CD4-positive, alpha-beta T cell treated with Interferon gamma for 1 hour (primary cell): ENCODE measurements at regions not wholly inside any gene's neighbourhood (a gene's known extent, or its start where the extent isn't known, plus 50 kb on each side); places are given as distances from the start of the nearest gene placed in this dataset.
"Not testable (repeated sequence)": the region's sequence is repeated elsewhere in the genome, so short reads cannot be mapped to it uniquely, and the experiment has no call there.

Experiments used
- DNase-seq: peaks from one replicate; pipeline ENCODE4 v3.0.0-alpha.2; 2020

DNA sequence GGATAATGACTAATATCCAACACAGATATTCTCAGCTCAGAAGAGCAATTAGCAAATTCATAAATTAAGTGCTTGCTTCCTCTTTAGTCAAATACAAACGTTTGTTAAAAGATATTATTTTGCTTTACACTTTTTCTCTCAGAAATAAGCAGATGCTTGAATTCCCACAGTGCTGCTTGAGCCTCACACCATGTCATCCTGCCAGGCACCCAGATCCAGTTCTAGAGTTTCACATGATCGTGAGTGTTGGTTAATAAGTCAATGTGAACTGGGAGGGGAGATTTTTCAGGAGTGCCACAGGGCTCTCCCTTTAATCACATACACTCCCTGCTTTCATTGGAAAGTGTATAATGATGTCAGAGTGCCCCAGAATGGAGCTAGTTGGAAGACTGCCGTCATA, 352.0 kb downstream of the OR4F29 start:
- not testable (repeated sequence) for DNase-seq

DNA sequence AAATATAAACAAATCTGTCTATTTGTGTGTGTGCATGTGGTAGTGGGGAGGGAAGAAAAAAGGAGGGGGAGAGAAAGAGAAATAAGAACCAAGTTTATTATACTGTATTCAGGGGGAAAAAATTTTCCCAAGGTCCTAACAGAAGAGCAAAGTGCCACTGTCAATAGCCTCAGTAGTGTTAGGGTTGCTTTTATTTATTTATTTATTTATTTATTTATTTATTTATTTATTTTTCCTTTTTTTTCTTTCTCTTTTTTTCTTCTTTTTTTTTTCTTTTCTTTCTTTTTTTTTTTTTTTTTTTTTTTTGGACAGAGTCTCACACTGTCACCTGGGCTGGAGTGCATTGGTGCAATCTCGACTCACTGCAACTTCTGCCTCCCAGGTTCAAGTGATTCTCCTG, 352.7 kb downstream of the OR4F29 start:
- DNase-seq, result not testable (repeated sequence)

DNA sequence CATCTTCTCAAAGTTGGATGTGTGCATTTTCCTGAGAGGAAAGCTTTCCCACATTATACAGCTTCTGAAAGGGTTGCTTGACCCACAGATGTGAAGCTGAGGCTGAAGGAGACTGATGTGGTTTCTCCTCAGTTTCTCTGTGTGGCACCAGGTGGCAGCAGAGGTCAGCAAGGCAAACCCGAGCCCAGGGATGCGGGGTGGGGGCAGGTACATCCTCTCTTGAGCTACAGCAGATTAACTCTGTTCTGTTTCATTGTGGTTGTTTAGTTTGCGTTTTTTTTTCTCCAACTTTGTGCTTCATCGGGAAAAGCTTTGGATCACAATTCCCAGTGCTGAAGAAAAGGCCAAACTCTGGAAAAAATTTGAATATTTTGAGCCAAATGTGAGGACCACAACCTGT, 360.2 kb downstream of the OR4F29 start:
- not testable (repeated sequence) for DNase-seq

DNA sequence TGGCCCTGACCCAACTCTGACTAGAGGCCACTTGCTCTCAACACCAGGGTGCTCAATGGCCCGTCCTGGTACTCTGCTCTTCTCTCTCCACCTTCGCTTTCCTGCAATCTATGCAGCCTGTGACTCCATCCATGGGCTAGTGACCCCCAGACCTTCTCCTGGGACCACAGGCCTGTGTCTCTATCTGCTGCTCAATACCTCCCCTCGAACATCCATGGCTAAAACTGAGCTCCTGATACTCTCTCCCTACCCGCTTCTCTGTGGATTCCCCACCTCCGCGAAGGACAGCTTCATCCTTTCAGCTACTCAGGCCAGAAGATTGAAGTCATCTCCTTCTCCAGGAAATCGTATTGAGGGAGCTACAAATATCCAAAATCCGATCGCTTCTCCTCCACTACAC, 363.4 kb downstream of the OR4F29 start:
- not testable (repeated sequence) for DNase-seq

DNA sequence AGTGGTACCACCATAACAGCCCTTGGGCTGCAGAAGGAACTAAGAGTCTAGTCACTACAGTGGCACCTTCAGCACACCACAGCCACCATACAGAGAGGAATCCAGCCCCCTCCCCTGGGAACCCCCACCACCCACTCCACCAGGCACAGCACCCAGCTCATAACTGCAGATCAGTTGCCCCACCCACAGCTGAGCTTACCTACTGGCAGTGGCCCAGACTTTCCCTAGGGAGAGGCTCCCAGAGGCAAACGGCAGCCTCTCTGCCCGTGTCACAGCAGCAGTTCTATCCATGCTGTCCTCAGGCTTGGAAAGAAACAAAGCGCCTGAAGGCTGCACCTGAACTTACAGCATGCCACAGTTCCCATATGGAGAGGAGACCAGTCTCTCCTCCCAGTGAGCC, 372.3 kb downstream of the OR4F29 start:
- DNase-seq, result not testable (repeated sequence)

DNA sequence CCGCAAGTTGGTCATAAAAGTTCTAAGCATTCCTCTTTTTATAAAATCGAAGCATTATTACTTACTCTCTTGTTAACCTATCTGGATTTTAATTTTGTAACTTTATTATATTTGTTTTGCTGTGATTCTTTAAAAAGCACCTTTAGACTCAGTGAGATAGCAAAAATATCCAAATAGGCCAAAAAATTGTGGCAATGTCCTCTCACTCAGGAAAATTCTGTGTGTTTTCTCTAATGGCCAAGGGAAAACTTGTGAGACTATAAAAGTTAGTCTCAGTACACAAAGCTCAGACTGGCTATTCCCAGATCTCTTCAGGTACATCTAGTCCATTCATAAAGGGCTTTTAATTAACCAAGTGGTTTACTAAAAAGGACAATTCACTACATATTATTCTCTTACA, 386.4 kb downstream of the OR4F29 start, which contains the start of gene OR4F5:
TSS of gene OR4F5 (plus strand) at position 301 of the 400 bp plus-strand sequence.
- not testable (repeated sequence) for DNase-seq

DNA sequence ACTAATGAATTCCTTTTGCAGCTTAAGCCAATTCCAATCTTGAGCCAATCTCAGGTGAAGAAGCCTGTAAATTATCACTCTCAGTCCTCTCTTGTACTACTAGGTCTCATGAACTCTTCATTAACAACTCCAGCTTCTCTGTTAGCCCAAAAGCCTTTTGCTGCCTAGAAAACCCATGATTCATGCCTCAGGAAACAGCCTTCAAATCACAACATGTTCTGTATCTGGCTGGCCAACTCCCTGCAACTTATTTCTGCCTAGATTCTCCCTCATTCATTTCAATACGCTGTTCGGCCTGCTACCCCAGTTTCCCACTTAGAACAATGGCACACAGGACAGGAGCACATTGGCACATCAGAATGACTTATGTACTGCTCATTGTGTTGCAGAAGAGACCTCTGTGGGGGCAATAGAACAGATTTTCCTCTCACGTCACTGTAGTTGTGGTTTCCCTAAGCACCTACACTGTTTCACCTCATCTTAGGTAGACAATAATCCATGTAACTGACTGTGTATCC, 395.4 kb downstream of the OR4F29 start:
- DNase-seq, result not testable (repeated sequence)

DNA sequence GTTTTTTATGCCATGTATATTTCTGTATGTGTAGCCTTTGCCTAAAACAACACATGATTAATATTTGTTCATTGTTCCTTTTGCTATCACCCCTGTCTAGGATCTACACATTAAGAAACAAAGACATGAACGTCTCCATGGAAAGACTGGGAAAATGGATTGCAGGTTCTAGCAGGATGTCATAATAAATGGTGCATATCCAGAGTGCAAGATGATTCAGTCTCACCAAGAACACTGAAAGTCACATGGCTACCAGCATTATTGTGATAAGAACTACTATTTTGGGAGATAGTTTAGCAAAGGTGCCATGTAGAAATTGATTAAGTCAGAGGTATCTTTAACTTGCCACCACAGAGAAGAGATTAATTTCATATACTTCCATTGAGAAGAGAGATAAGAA, 398.3 kb downstream of the OR4F29 start:
- DNase-seq, result not testable (repeated sequence)

DNA sequence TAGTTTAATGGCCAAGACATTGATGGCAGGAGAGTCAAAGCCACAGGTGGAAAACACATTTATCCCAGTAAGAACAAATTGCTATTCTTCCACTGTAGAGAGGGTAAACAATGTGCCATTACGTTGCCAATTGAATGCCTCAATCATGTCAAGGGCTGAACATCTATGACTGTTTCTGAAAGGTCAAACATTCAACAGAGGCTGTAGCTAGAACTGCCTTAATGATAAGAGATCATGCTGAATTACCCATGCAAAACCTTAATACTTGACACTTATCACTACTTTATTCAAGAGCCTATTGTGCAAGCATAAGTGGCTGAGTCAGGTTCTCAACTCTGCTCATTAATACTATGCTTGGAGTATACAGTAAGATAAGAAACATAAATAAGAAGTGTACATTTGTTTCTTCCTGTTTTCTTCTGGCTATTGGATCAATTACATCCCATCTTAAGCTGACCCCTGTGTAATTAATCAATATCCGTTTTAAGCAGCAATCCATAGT, 409.5 kb downstream of the OR4F29 start:
- DNase-seq, result not testable (repeated sequence)

DNA sequence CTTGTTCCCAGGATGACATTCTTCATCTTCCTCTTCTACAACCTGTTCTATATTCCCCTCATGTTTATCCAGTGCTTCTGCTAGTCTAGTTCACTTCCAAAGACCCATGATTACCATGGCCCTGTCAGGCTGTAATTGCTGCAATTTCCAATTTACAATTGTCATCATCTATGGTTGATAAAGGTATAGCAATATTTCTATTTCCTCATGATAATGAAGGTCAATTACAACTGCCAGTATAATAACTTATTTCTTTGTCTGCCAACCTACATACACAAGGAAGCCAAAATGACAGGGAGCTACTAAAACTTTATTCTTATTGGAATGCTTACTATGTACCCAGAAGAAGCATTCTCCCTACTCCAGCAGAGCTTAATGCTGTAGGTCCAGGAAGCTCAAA, 410.3 kb downstream of the OR4F29 start:
- not testable (repeated sequence) for DNase-seq

DNA sequence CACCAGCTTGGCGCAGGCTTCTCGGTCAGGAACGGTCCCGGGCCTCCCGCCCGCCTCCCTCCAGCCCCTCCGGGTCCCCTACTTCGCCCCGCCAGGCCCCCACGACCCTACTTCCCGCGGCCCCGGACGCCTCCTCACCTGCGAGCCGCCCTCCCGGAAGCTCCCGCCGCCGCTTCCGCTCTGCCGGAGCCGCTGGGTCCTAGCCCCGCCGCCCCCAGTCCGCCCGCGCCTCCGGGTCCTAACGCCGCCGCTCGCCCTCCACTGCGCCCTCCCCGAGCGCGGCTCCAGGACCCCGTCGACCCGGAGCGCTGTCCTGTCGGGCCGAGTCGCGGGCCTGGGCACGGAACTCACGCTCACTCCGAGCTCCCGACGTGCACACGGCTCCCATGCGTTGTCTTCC, 422.3 kb downstream of the OR4F29 start:
- not testable (repeated sequence) for DNase-seq

DNA sequence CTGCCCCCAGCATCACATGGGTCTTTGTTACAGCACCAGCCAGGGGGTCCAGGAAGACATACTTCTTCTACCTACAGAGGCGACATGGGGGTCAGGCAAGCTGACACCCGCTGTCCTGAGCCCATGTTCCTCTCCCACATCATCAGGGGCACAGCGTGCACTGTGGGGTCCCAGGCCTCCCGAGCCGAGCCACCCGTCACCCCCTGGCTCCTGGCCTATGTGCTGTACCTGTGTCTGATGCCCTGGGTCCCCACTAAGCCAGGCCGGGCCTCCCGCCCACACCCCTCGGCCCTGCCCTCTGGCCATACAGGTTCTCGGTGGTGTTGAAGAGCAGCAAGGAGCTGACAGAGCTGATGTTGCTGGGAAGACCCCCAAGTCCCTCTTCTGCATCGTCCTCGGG, 434.2 kb downstream of the OR4F29 start:
- not testable (repeated sequence) for DNase-seq

- DNase-seq, result not testable (repeated sequence)
These were observed 435.5 kb downstream of the OR4F29 start for GRCh38 chr1:16025-16424.

DNA sequence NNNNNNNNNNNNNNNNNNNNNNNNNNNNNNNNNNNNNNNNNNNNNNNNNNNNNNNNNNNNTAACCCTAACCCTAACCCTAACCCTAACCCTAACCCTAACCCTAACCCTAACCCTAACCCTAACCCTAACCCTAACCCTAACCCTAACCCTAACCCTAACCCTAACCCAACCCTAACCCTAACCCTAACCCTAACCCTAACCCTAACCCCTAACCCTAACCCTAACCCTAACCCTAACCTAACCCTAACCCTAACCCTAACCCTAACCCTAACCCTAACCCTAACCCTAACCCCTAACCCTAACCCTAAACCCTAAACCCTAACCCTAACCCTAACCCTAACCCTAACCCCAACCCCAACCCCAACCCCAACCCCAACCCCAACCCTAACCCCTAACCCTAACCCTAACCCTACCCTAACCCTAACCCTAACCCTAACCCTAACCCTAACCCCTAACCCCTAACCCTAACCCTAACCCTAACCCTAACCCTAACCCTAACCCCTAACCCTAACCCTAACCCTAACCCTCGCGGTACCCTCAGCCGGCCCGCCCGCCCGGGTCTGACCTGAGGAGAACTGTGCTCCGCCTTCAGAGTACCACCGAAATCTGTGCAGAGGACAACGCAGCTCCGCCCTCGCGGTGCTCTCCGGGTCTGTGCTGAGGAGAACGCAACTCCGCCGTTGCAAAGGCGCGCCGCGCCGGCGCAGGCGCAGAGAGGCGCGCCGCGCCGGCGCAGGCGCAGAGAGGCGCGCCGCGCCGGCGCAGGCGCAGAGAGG, 441.3 kb downstream of the OR4F29 start:
- peak; percentile 18 for DNase-seq
